CD4-positive, alpha-beta T cell (primary cell): ENCODE measurements at regions not wholly inside any gene's neighbourhood (a gene's known extent, or its start where the extent isn't known, plus 50 kb on each side); places are given as distances from the start of the nearest gene placed in this dataset.

Experiments
- ATAC-seq: fragments of 200-7000 bp; cut with Tn5 transposase; one replicate; pipeline ENCODE4 v1.10.0; 2022; ENCODE audit warnings: mild to moderate bottlenecking; ENCODE audit not compliant: poor library complexity
- CTCF ChIA-PET: fragments of 350-600 bp; sonication (Branson Sonifier 250); formaldehyde crosslinking; loops from one replicate; lab custom pipeline; 2021; ENCODE audit warnings: antibody characterized with exemption, inconsistent platforms; lab: Charles Lee
- POLR2A ChIA-PET: fragments of 350-600 bp; sonication (Branson Sonifier 250); formaldehyde crosslinking; loops from one replicate; lab custom pipeline; 2021; ENCODE audit warnings: antibody characterized with exemption, inconsistent platforms; lab: Charles Lee
- DNase-seq, 14 experiments: peaks; one replicate each; pipeline ENCODE4 v3.0.0-alpha.2; 2013 to 2020; ENCODE audit warnings: mixed read lengths in 2 of 14
- H3K27ac ChIP-seq, 2 donors: one replicate each; pipeline versions ENCODE4 v1.5.1 to v1.7.0; 2013; ENCODE audit warnings: low read length in 2 of 2, low read depth in 1 of 2, mild to moderate bottlenecking in 1 of 2
- H3K27me3 ChIP-seq, 2 experiments: 1 replicate in 1 of 2; 2 replicates in 1 of 2; pipeline versions ENCODE4 v1.6.1 to v1.7.0; 2013; ENCODE audit warnings: low read length in 2 of 2, control low read depth in 1 of 2, mild to moderate bottlenecking in 1 of 2, moderate library complexity in 1 of 2; ENCODE audit not compliant: insufficient read depth in 2 of 2, control insufficient read depth in 1 of 2
- H3K36me3 ChIP-seq: one replicate; pipeline ENCODE4 v1.6.1; 2013; ENCODE audit warnings: low read length, control low read depth; ENCODE audit not compliant: insufficient read depth
- H3K4me1 ChIP-seq: one replicate; pipeline ENCODE4 v1.6.1; 2013; ENCODE audit warnings: low read length, control low read depth; ENCODE audit not compliant: insufficient read depth
- H3K4me3 ChIP-seq: one replicate; pipeline ENCODE4 v1.5.1; 2013; ENCODE audit warnings: mild to moderate bottlenecking, low read length, moderate library complexity
- H3K9me3 ChIP-seq, 2 experiments: 1 replicate in 1 of 2; 2 replicates in 1 of 2; pipeline versions ENCODE4 v1.6.1 to v1.7.0; 2013; ENCODE audit warnings: low read length in 2 of 2, mild to moderate bottlenecking in 2 of 2, control low read depth in 1 of 2, moderate library complexity in 1 of 2; ENCODE audit not compliant: control insufficient read depth in 1 of 2, insufficient read depth in 1 of 2
- H3K27ac Mint-ChIP-seq: one replicate; pipeline ENCODE4 v1.8.0; 2020; ENCODE audit warnings: mixed read lengths
- H3K27me3 Mint-ChIP-seq: one replicate; pipeline ENCODE4 v1.8.0; 2021; ENCODE audit warnings: mixed read lengths
- H3K36me3 Mint-ChIP-seq: one replicate; pipeline ENCODE4 v1.8.0; 2021; ENCODE audit warnings: low read depth, mixed read lengths
- H3K4me1 Mint-ChIP-seq: one replicate; pipeline ENCODE4 v1.8.0; 2021; ENCODE audit warnings: low read depth, mixed read lengths
- H3K4me3 Mint-ChIP-seq: one replicate; pipeline ENCODE4 v1.8.0; 2020; ENCODE audit warnings: mild to moderate bottlenecking, mixed read lengths
- H3K9me3 Mint-ChIP-seq: one replicate; pipeline ENCODE4 v1.8.0; 2020; ENCODE audit warnings: mixed read lengths
- CTCF ChIP-seq: fragments of 200-600 bp; IDR thresholded peaks from one replicate; pipeline ENCODE4 v1.8.0; 2022; ENCODE audit warnings: antibody characterized with exemption, mild to moderate bottlenecking
- intact Hi-C, 2 experiments: fragments of 100-400 bp; cut with DNase I in 1 of 2; cut with micrococcal nuclease in 1 of 2; formaldehyde crosslinking; loops; one replicate each; pipeline versions ENCODE4 v1.15.1 to v1.9.0; 2023 to 2025; cut with DNase I, micrococcal nuclease

- ChIA-PET POLR2A (interaction anchor here (1.6 kb wide), 1 partner anchor 18 kb away, joined by 3 read pairs; no protein-coding TSS in a partner anchor), CTCF (no interaction called here)
- Histone ChIP-seq H3K27me3 (peaks cover 0 to 2% of the 10 kb centered on the region in 2 experiments), H3K27ac (no peak overlapping the region), H3K4me3 (no peak overlapping the region), H3K36me3 (no peaks in the 10 kb centered on the region), H3K9me3 (peaks cover 0 to 5% of the 10 kb centered on the region in 2 experiments), H3K4me1 (peaks cover 10% of the 10 kb centered on the region)
- no peak for ATAC-seq
- intact Hi-C loops = no loop called here
- no peaks in the 10 kb centered on the region for H3K27me3 Mint-ChIP-seq
- H3K4me1 Mint-ChIP-seq = peaks cover 5% of the 10 kb centered on the region
- H3K36me3 Mint-ChIP-seq = no peaks in the 10 kb centered on the region
- H3K9me3 Mint-ChIP-seq = no peaks in the 10 kb centered on the region
- no peak for TF ChIP-seq CTCF
- DNase-seq = no peak
- H3K27ac Mint-ChIP-seq = no peak overlapping the region
- no peak overlapping the region for H3K4me3 Mint-ChIP-seq
Measured at GRCh38 chr12:111074965-111075364, 154.6 kb upstream of the MYL2 start.

GRCh38 chr12:111074559-111074958 is 154.2 kb upstream of the MYL2 start:
- Mint-ChIP-seq H3K9me3 (no peaks in the 10 kb centered on the region), H3K27me3 (no peaks in the 10 kb centered on the region), H3K4me3 (no peak overlapping the region), H3K27ac (peak overlapping the region; percentile 10), H3K36me3 (no peaks in the 10 kb centered on the region), H3K4me1 (peaks cover 5% of the 10 kb centered on the region)
- no peak for ATAC-seq
- Histone ChIP-seq H3K4me1 (peaks cover 10% of the 10 kb centered on the region), H3K27ac (no peak overlapping the region), H3K9me3 (peaks cover 0 to 5% of the 10 kb centered on the region in 2 experiments), H3K36me3 (no peaks in the 10 kb centered on the region), H3K27me3 (peaks cover 0 to 2% of the 10 kb centered on the region in 2 experiments), H3K4me3 (no peak overlapping the region)
- ChIA-PET CTCF (no interaction called here), POLR2A (interaction anchor here (1.6 kb wide), 1 partner anchor 17 kb away, joined by 3 read pairs; no protein-coding TSS in a partner anchor)
- intact Hi-C loops = no loop called here
- DNase-seq = peak in 1 of 14 experiments; percentile 11
- TF ChIP-seq CTCF = no peak

- DNase-seq (no peak), ATAC-seq (peak; percentile 21)
- peaks cover 0 to 2% of the 10 kb centered on the region in 2 experiments for H3K27me3 ChIP-seq
- H3K9me3 ChIP-seq = peaks cover 0 to 5% of the 10 kb centered on the region in 2 experiments
- no peak overlapping the region for H3K4me3 ChIP-seq
- Mint-ChIP-seq H3K4me1 (peaks cover 13% of the 10 kb centered on the region), H3K4me3 (no peak overlapping the region), H3K27ac (no peak overlapping the region), H3K36me3 (no peaks in the 10 kb centered on the region), H3K9me3 (no peaks in the 10 kb centered on the region), H3K27me3 (no peaks in the 10 kb centered on the region)
- H3K36me3 ChIP-seq = no peaks in the 10 kb centered on the region
- TF ChIP-seq CTCF = no peak
- H3K4me1 ChIP-seq = peaks cover 15% of the 10 kb centered on the region
- CTCF ChIA-PET = no interaction called here
- intact Hi-C loops = no loop called here
- POLR2A ChIA-PET = no interaction called here
- H3K27ac ChIP-seq = no peak overlapping the region
Measured at GRCh38 chr12:111073370-111073769, 153.0 kb upstream of the MYL2 start.
